GM12864 (cell line): ENCODE measurements at regions not wholly inside any gene's neighbourhood (a gene's known extent, or its start where the extent isn't known, plus 50 kb on each side); places are given as distances from the start of the nearest gene placed in this dataset.

Source experiments
- DNase-seq: peaks from one replicate; pipeline ENCODE4 v3.0.0-alpha.2; 2011; ENCODE audit warnings: low read depth
- H3K4me3 ChIP-seq: 2 replicates; pipeline ENCODE4 v1.5.1; 2011; ENCODE audit warnings: mild to moderate bottlenecking, low read depth, low read length, control low read depth
- CTCF ChIP-seq: IDR thresholded peaks from 2 replicates; pipeline ENCODE4 v1.5.1; 2011; ENCODE audit warnings: low read depth, mild to moderate bottlenecking, moderate library complexity, low read length, control low read depth, inconsistent platforms; ENCODE audit errors: missing control alignments

GRCh38 chr20:39245685-39246311 is 283.7 kb downstream of the DHX35 start:
- DNase-seq: no peak
- no peak overlapping the region for H3K4me3 ChIP-seq
- no peak for TF ChIP-seq CTCF

GRCh38 chr20:39243962-39244361 is 281.8 kb downstream of the DHX35 start:
- no peak for TF ChIP-seq CTCF
- no peak for DNase-seq

GRCh38 chr20:39242614-39243013 is 280.5 kb downstream of the DHX35 start:
- DNase-seq: no peak
- TF ChIP-seq CTCF: no peak
- no peak overlapping the region for H3K4me3 ChIP-seq

More at GRCh38 chr20:39243962-39244361, 281.8 kb downstream of the DHX35 start:
- no peak overlapping the region for H3K4me3 ChIP-seq

DNA sequence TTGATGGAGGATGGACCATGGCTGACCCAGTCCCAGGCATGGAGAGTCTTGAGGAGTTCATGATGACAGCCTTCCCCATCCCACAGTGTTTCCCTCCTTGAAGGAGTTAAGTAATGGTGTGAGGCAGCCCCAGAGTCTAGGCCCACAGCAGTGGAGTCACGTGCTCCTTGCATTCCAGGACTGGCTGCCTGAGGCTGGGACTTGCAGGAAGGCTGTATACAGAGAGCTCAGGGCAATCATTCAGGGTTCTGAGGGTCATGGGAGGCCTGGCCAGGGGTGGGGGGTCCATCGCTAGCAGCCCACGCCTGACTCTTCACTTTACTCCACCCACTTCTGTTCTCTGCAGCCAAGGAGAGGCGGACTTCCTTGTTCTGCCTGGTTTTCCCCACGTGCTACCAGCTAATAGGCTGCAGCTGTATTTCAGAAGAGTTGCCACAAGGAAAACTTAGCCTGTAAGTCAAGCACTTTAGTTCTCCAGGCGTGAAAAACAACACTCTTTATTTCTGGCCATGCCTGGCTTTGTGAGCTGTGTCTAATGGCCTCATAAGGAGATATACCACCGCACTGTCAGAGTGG is 272.5 kb downstream of the DHX35 start:
- no peak for DNase-seq
- H3K4me3 ChIP-seq: no peak overlapping the region
- no peak for TF ChIP-seq CTCF

GRCh38 chr20:39233755-39234154 is 271.6 kb downstream of the DHX35 start:
- no peak for DNase-seq
- no peak for TF ChIP-seq CTCF
- H3K4me3 ChIP-seq: no peak overlapping the region

DNA sequence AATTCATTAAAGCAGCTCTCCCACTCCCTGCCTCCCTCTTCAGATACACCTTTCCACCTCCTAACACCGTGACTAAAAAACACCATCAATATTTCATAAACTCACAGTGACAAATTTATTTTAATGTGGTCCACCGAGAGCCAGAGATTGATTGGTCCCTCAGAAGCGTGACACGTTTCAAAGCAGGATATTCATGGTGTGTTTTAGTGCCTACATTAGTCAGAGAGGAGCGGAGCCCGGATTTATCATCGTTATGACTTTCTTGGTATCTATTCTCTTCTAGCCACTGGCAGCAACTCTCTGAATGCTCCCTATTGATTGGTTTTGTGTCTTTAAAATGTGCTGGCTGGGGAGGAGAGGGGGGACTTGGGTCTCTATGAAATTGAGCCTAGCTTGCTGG is 265.3 kb downstream of the DHX35 start:
- H3K4me3 ChIP-seq: no peak overlapping the region
- no peak for DNase-seq
- no peak for TF ChIP-seq CTCF

- no peak overlapping the region for H3K4me3 ChIP-seq
- no peak for DNase-seq
- TF ChIP-seq CTCF: no peak
Measured at GRCh38 chr20:39225978-39226377, 263.8 kb downstream of the DHX35 start.
